ENCODE measurements at regions not wholly inside any gene's neighbourhood (a gene's known extent, or its start where the extent isn't known, plus 50 kb on each side); places are given as distances from the start of the nearest gene placed in this dataset.

DNA sequence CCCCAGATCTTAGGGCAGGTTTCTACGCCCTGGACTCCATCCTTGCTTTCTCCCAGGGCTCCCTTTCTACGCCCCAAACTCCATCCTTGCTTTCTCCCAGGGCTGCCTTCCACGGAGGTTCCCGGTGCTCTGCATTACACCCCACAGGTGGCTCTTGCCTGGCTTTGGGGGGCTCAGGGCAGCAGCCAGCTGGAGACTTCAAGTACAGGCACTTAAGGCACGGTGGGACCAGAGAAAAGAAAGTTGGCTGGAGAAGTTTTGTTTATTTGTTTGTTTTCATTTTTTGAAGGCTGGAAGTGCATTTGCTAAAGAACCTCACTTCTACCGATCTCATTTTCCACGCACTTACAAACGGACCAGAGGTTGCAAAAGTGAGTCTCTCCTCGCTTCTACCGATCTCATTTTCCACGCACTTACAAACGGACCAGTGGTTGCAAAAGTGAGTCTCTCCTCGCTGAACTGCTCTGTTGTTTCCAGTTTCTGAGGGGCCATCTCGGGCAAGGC lies 103.8 kb upstream of the MED13L start:
- no peak for DNase-seq

DNA sequence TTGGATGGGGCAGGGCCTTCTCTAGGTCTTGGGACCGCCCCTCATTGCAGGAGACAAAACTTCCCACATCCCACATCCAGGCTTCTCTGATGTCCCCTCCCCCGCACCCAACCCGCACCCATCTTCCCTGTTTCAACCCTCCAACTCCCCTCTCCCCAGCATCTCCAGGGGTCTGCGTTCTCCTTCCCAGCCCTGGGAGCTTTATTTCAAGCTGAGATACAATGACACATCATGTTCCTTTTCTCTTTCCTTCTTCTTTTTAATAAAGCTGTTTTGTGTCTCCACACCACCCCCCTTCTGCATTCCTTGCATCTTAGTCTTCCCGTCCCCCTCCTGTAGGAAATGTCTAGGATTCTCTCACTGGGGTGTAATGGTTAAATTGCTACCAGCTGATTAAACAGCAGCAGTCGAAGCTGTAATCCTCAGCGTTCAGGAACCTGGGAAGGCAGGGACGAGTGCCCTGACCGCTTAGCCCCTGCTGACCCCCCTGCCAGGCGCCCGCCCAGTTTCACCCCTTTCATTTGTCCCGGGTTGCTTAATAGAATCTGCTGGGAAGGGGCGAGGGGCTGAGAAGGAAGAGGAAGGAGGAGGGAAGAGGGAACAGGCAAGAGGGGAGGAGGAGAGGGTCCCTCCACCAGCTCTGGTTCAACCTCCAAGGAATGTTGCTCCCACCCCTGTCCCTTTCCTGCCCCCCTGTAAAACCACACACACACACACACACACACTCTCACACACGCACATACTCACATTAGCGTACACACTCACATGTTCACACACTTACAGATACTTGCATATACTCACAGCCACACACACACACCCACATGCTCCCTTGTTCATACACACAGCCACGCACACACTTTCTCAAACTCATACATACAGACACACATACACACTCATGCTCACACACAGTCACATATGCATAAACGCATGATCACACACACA lies 104.5 kb upstream of the MED13L start:
- no peak for DNase-seq

GRCh38 chr12:116382686-116383530 lies 105.4 kb upstream of the MED13L start:
- peak in 7 of 58 donors; percentile 4 to 44 (median 8) for DNase-seq

GRCh38 chr12:116384175-116384574 lies 106.7 kb upstream of the MED13L start:
- no peak for DNase-seq

- DNase-seq = no peak
These were observed 107.4 kb upstream of the MED13L start for GRCh38 chr12:116384691-116385485.

DNA sequence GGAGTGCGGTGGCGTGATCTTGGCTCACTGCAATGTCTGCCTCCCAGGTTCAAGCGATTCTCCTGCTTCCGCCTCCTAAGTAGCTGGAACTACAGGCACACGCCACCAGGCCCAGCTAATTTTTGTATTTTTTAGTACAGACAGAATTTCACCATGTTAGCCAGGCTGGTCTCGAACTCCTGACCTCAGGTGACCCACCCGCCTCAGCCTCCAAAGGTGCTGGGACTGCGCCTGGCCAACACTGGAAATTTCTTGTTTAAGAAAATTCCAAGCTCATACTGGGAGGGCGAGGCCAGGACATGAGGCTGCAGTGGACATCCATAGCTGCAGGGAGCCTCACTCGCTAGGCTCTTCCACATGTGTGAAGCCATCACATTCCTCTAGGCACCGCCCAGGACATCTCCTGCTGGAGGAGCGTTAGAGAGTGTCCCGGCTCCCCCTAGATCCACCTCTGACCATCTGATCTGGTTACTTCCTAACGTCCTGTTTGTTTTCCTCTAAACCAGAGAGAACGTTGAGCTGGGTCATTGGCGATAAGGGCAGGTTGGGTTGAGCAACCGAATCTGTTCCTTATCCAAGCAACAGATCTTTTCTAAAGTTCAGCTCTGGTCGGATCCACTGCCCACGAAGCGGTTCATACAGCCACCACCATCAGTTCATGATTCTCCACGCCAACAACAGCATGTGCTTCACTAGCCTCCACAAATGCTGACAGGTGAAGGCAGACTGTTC lies 108.2 kb upstream of the MED13L start:
- DNase-seq = no peak

DNA sequence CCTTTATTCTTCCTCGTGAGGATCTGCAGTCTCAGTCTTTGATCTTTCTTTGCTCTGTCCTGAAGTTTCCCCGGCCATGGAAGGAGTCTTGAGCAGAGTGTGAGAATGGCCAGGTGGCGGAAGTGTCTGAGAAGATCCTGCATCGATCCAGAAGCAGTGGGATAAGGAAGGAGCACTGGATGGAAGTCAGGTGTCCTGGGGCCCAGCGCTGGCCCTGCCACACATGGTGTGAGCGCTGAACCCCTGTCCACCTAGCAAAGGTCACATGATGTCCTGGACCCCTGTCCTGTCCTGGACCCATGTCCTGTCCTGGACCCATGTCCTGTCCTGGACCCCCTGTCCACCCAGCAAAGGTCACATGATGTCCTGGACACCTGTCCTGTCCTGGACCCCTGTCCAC lies 111.8 kb upstream of the MED13L start:
- no peak for DNase-seq

GRCh38 chr12:116389990-116390389 lies 112.5 kb upstream of the MED13L start:
- peak in 7 of 58 donors; percentile 5 to 43 (median 13) for DNase-seq

- no peak for DNase-seq
These were observed 113.2 kb upstream of the MED13L start for GRCh38 chr12:116390401-116391335.

DNA sequence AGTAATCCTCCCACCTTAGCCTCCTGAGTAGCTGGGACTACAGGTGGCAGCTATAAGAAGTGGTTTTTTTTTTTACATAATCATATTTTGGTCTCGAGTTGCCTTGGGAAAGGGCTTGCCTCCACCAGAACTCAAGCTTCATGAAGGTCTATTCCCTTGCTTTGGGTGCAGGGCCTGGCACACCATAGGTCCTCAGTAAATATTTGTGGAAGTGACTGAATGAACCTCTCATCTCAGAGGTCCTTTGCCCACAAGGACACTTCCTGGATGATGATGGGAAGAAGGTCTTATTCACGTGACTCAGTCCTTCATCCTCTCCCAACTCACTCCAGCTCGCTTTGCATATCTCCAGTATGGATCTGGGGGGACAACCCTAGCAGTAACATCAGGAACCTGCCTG lies 114.0 kb upstream of the MED13L start:
- no peak for DNase-seq

DNA sequence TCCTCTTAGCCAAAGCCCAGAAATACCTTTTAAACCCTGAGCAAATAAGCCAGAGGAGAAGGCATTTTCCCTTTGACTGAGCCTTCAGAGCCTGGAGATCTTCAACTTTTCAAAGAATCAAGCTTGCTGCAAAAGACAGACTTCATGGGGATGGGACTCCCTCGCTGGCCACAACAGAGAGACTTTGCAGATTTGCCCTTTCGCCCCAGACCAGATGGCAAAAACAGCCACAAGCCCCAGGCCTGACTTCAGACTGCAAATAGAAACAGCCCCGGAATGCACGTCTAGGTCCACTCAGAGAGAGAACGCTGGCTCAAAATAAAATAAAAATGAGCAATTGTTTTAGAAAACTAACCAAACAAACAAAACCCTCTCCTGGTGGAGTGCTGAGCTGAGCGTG lies 114.6 kb upstream of the MED13L start:
- no peak for DNase-seq

GRCh38 chr12:116393255-116393654 lies 115.8 kb upstream of the MED13L start:
- DNase-seq = no peak

DNA sequence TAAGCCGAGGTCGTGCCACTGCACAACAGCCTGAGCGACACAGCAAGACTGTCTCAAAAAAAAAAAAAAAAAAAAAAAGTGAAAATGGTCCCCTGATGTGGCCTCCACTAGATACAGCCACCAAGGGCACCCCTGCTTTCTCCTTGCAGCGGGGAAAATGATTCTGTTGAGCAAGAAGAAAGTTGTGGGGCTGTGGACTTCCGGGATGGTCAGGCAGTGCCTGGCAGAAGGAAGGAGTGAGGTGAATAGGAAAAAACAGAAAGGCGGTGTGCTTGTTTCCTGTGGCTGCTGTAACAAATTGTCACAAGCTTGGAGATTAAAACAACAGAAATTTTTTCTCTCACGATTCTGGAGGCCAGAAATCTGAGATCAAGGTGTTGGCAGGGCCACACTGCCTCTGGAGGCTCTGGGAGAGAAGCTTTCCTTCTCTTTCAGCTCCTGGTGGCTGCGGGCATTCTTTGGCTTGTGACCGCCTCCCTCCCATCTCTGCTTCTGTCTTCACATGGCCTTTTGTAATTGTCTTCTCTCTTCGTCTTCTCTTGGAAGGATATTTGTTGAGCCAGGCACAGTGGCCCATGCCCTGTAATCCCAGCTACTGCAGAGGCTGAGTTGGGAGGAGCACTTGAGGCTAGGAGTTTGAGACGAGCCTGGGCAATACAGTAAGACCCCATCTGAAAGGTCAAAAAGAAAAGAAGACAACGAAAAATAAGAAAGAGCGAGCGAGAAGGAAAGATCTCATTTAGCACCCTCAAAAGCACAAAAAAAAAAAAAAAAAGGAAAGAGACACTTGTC lies 116.6 kb upstream of the MED13L start:
- no peak for DNase-seq

DNA sequence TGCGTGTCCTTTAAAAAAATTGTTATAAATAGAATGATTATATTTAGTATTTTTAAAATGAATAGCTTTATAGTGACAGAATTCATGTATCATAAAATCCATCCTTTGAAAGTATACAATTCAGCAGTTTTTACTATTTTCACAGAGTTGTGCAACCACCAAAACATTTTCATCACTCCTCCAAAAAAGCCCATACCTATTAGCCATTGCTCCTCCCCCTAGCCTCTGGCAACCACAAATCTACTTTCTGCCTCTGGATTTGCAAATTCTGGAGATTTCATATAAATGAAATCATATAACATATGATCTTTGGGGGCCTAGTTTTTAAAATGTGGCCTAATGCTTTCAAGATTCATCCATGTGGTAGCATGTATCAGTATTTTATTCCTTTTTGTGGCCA lies 117.9 kb upstream of the MED13L start:
- DNase-seq = no peak

- DNase-seq = no peak
These were observed 119.7 kb upstream of the MED13L start for GRCh38 chr12:116397148-116397547.

DNA sequence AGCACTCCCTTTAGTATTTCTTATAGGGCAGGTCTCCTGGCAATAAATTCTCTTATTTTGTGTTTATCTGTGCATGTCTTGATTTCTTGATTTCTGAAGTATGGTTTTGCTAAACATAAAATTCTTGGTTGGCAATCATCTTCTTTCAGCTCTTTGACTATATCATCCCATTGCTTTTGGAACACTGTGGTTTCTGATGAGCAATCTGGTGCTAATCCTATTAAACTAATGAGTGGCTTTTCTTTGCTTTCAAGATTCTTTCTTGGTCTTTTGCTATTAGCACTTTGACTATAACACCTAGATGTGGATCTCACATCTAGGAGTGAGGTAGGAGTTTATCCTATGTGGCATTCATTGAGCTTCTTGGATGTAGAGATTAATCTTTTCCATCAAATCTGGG lies 120.7 kb upstream of the MED13L start:
- DNase-seq = no peak

DNA sequence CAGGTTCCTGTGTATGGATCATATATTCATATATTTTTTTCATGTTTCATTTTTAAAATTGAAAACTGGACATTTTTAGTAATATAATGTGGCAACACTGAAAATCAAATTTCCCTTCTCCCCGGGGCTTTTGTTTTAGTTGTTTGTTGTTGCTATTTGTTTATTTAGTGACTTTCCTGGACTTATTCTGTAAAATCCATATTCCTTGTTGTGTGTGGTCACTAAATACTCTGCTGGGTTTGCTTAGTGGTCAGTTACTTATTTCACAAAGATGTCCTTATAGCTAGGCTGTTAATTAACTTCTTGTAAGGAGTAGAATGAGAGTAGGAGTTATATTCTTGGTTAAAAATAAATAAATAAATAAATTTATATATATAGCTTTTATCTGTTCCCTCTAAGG lies 121.6 kb upstream of the MED13L start:
- DNase-seq = no peak

- DNase-seq = peak in 3 of 58 donors; percentile 1 to 17 (median 2)
These were observed 123.3 kb upstream of the MED13L start for GRCh38 chr12:116400636-116401372.
